Colonic mucosa (tissue), 4 donors: ENCODE measurements at regions not wholly inside any gene's neighbourhood (a gene's known extent, or its start where the extent isn't known, plus 50 kb on each side); places are given as distances from the start of the nearest gene placed in this dataset.

Experiments
- DNase-seq: peaks from one replicate; pipeline ENCODE4 v3.0.0-alpha.2; 2020
- H3K27ac ChIP-seq: fragments of 200-600 bp; one replicate; pipeline ENCODE4 v1.8.0; 2021
- H3K27me3 ChIP-seq: fragments of 200-600 bp; one replicate; pipeline ENCODE4 v1.8.0; 2021
- H3K36me3 ChIP-seq: fragments of 200-600 bp; one replicate; pipeline ENCODE4 v1.8.0; 2021
- H3K4me1 ChIP-seq: fragments of 200-600 bp; one replicate; pipeline ENCODE4 v1.8.0; 2021; ENCODE audit warnings: mild to moderate bottlenecking
- H3K4me3 ChIP-seq: fragments of 200-600 bp; one replicate; pipeline ENCODE4 v1.8.0; 2021
- H3K9ac ChIP-seq, 2 donors: one replicate each; pipeline ENCODE4 v1.7.0; 2013; ENCODE audit warnings: control low read depth in 2 of 2, low read depth in 2 of 2, low read length in 2 of 2
- H3K9me3 ChIP-seq: fragments of 200-600 bp; one replicate; pipeline ENCODE4 v1.8.0; 2021
- CTCF ChIP-seq: fragments of 200-600 bp; IDR thresholded peaks from one replicate; pipeline ENCODE4 v1.8.0; 2022; ENCODE audit warnings: antibody characterized with exemption, mild to moderate bottlenecking
- intact Hi-C: fragments of 100-400 bp; cut with DNase I; formaldehyde crosslinking; loops from one replicate; pipeline ENCODE4 v1.14.1; 2022
- donor health status: healthy.
- donor health status: DM: no; HTN: no; CAD: no.
- donor health status: DM: no; HTN: no; CAD: no.

- H3K27ac ChIP-seq: no peak overlapping the region
- H3K4me3 ChIP-seq: no peak overlapping the region
- no peak for TF ChIP-seq CTCF
- intact Hi-C loops: no loop called here
- H3K9me3 ChIP-seq: no peaks in the 10 kb centered on the region
- H3K4me1 ChIP-seq: no peaks in the 10 kb centered on the region
- no peaks in the 10 kb centered on the region for H3K36me3 ChIP-seq
- no peaks in the 10 kb centered on the region for H3K27me3 ChIP-seq
- H3K9ac ChIP-seq: no peak overlapping the region
- no peak for DNase-seq
These were observed 346.1 kb upstream of the DDI1 start for GRCh38 chr11:103690356-103690755.

- Histone ChIP-seq H3K4me3 (no peak overlapping the region), H3K9me3 (no peaks in the 10 kb centered on the region), H3K36me3 (no peaks in the 10 kb centered on the region), H3K4me1 (no peaks in the 10 kb centered on the region), H3K27ac (no peak overlapping the region), H3K27me3 (no peaks in the 10 kb centered on the region), H3K9ac (no peak overlapping the region)
- TF ChIP-seq CTCF: no peak
- intact Hi-C loops: no loop called here
- no peak for DNase-seq
These were observed 340.3 kb upstream of the DDI1 start for GRCh38 chr11:103696123-103696522.

GRCh38 chr11:103699216-103699615 is 337.2 kb upstream of the DDI1 start:
- H3K4me3 ChIP-seq: no peak overlapping the region
- no peak for TF ChIP-seq CTCF
- H3K9me3 ChIP-seq: no peaks in the 10 kb centered on the region
- no peak for DNase-seq
- no peak overlapping the region for H3K9ac ChIP-seq
- H3K36me3 ChIP-seq: no peaks in the 10 kb centered on the region
- no peaks in the 10 kb centered on the region for H3K4me1 ChIP-seq
- intact Hi-C loops: no loop called here
- no peaks in the 10 kb centered on the region for H3K27me3 ChIP-seq
- no peak overlapping the region for H3K27ac ChIP-seq

- intact Hi-C loops: no loop called here
- TF ChIP-seq CTCF: no peak
- no peaks in the 10 kb centered on the region for H3K36me3 ChIP-seq
- no peaks in the 10 kb centered on the region for H3K4me1 ChIP-seq
- no peaks in the 10 kb centered on the region for H3K9me3 ChIP-seq
- no peak overlapping the region for H3K27ac ChIP-seq
- DNase-seq: no peak
- H3K4me3 ChIP-seq: no peak overlapping the region
- H3K27me3 ChIP-seq: no peaks in the 10 kb centered on the region
- no peak overlapping the region for H3K9ac ChIP-seq
These were observed 336.8 kb upstream of the DDI1 start for GRCh38 chr11:103699656-103700055.

- TF ChIP-seq CTCF: no peak
These were observed 335.8 kb upstream of the DDI1 start for GRCh38 chr11:103700622-103701021.

GRCh38 chr11:103703437-103703836 is 333.0 kb upstream of the DDI1 start:
- no peak for DNase-seq
- no peak overlapping the region for H3K27ac ChIP-seq
- no peak overlapping the region for H3K9ac ChIP-seq
- H3K36me3 ChIP-seq: no peaks in the 10 kb centered on the region
- no peak overlapping the region for H3K4me3 ChIP-seq
- intact Hi-C loops: no loop called here
- no peaks in the 10 kb centered on the region for H3K27me3 ChIP-seq
- TF ChIP-seq CTCF: no peak
- H3K9me3 ChIP-seq: no peaks in the 10 kb centered on the region
- no peaks in the 10 kb centered on the region for H3K4me1 ChIP-seq

More at GRCh38 chr11:103700622-103701021, 335.8 kb upstream of the DDI1 start:
- intact Hi-C loops: no loop called here
- Histone ChIP-seq H3K9ac (no peak overlapping the region), H3K4me3 (no peak overlapping the region), H3K4me1 (no peaks in the 10 kb centered on the region), H3K9me3 (no peaks in the 10 kb centered on the region), H3K27me3 (no peaks in the 10 kb centered on the region), H3K36me3 (no peaks in the 10 kb centered on the region), H3K27ac (no peak overlapping the region)
- no peak for DNase-seq
